IMR-90 (cell line): ENCODE measurements at regions not wholly inside any gene's neighbourhood (a gene's known extent, or its start where the extent isn't known, plus 50 kb on each side); places are given as distances from the start of the nearest gene placed in this dataset.

Experiments
- ATAC-seq: fragments of 200-7000 bp; cut with Tn5 transposase; 2 replicates; pipeline ENCODE4 v1.9.1; 2020; ENCODE audit warnings: low read depth, mild to moderate bottlenecking, moderate library complexity
- BruUV-seq: library from RNA; stranded (reverse); fragments of 400-500 nt; replicated peaks from 2 replicates; lab custom pipeline; 2021; lab: Mats Ljungman, UMichigan
- CTCF ChIA-PET: fragments of 300-600 bp; formaldehyde crosslinking; extraction: SDS; loops from one replicate; lab custom pipeline; 2021; ENCODE audit warnings: antibody characterized with exemption; lab: Yijun Ruan, JAX
- POLR2A ChIA-PET: fragments of 300-600 bp; sonication (Branson Sonifier 250); formaldehyde crosslinking; loops from one replicate; lab custom pipeline; 2022; ENCODE audit warnings: antibody characterized with exemption; ENCODE audit not compliant: unreplicated experiment; lab: Charles Lee
- DNase-seq: peaks from one replicate; pipeline ENCODE4 v3.0.0; 2013
- H2AFZ ChIP-seq: replicated peaks from 2 replicates; pipeline ENCODE3; 2013; ENCODE audit warnings: low read length, mild to moderate bottlenecking; ENCODE audit not compliant: poor library complexity
- H2AK5ac ChIP-seq: 2 replicates; pipeline ENCODE4 v1.6.1; 2013; ENCODE audit warnings: low read depth, low read length, inconsistent platforms
- H2AK9ac ChIP-seq: replicated peaks from 2 replicates; pipeline ENCODE3; 2013; ENCODE audit warnings: mild to moderate bottlenecking, low read depth, low read length, moderate library complexity; ENCODE audit not compliant: poor library complexity
- H2BK120ac ChIP-seq: 2 replicates; pipeline ENCODE4 v1.6.1; 2013; ENCODE audit warnings: low read depth, low read length, inconsistent platforms
- H2BK15ac ChIP-seq: 3 replicates; pipeline ENCODE4 v1.6.1; 2013; ENCODE audit warnings: low read depth, low read length, inconsistent platforms
- H2BK20ac ChIP-seq: 2 replicates; pipeline ENCODE4 v1.6.1; 2013; ENCODE audit warnings: low read depth, mild to moderate bottlenecking, inconsistent platforms, low read length, moderate library complexity
- H2BK5ac ChIP-seq: 2 replicates; pipeline ENCODE4 v1.6.1; 2013; ENCODE audit warnings: mild to moderate bottlenecking, low read depth, low read length, inconsistent platforms; ENCODE audit not compliant: poor library complexity, severe bottlenecking
- H3K14ac ChIP-seq: replicated peaks from 2 replicates; pipeline ENCODE4 v1.6.1; 2013; ENCODE audit warnings: low read depth, low read length, inconsistent platforms
- H3K18ac ChIP-seq: 2 replicates; pipeline ENCODE4 v1.6.1; 2013; ENCODE audit warnings: low read depth, low read length, control low read depth
- H3K23ac ChIP-seq: 2 replicates; pipeline ENCODE4 v1.6.1; 2013; ENCODE audit warnings: low read depth, low read length, inconsistent platforms
- H3K27ac ChIP-seq: 2 replicates; pipeline ENCODE4 v1.5.1; 2013; ENCODE audit warnings: mild to moderate bottlenecking, control low read depth, low read length; ENCODE audit not compliant: insufficient read depth
- H3K27me3 ChIP-seq: 2 replicates; pipeline ENCODE4 v1.6.1; 2013; ENCODE audit warnings: low read length; ENCODE audit not compliant: control insufficient read depth, insufficient read depth
- H3K36me3 ChIP-seq: 2 replicates; pipeline ENCODE4 v1.6.1; 2013; ENCODE audit warnings: low read length, mixed read lengths; ENCODE audit not compliant: control insufficient read depth, insufficient read depth
- H3K4ac ChIP-seq: 2 replicates; pipeline ENCODE4 v1.6.1; 2013; ENCODE audit warnings: low read depth, low read length, inconsistent platforms
- H3K4me1 ChIP-seq: 2 replicates; pipeline ENCODE4 v1.6.1; 2013; ENCODE audit warnings: low read length, mixed read lengths; ENCODE audit not compliant: control insufficient read depth, insufficient read depth
- H3K4me2 ChIP-seq: 2 replicates; pipeline ENCODE4 v1.6.1; 2013; ENCODE audit warnings: low read depth, mild to moderate bottlenecking, control low read depth, low read length, moderate library complexity
- H3K4me3 ChIP-seq: 2 replicates; pipeline ENCODE4 v1.5.1; 2013; ENCODE audit warnings: low read depth, mild to moderate bottlenecking, control low read depth, low read length, moderate library complexity; ENCODE audit not compliant: insufficient read depth
- H3K56ac ChIP-seq: 2 replicates; pipeline ENCODE4 v1.6.1; 2013; ENCODE audit warnings: low read length, inconsistent platforms; ENCODE audit not compliant: insufficient read depth; ENCODE audit errors: extremely low read depth
- H3K79me1 ChIP-seq, 2 experiments: 2 replicates each; pipeline ENCODE4 v1.6.1; 2013; ENCODE audit warnings: low read length in 2 of 2, inconsistent platforms in 1 of 2, low read depth in 1 of 2
- H3K9ac ChIP-seq: 2 replicates; pipeline ENCODE4 v1.6.1; 2013; ENCODE audit warnings: low read depth, low read length, control low read depth
- H3K9me1 ChIP-seq: 2 replicates; pipeline ENCODE4 v1.6.1; 2013; ENCODE audit warnings: low read length, inconsistent platforms; ENCODE audit not compliant: insufficient read depth
- H3K9me3 ChIP-seq: 2 replicates; pipeline ENCODE4 v1.6.1; 2013; ENCODE audit warnings: low read length; ENCODE audit not compliant: control insufficient read depth, insufficient read depth
- H4K20me1 ChIP-seq: 2 replicates; pipeline ENCODE4 v1.6.1; 2013; ENCODE audit warnings: low read length, inconsistent platforms; ENCODE audit not compliant: insufficient read depth
- H4K5ac ChIP-seq: 2 replicates; pipeline ENCODE4 v1.6.1; 2013; ENCODE audit warnings: mild to moderate bottlenecking, low read depth, low read length, control low read depth
- H4K8ac ChIP-seq, 2 experiments: 2 replicates each; pipeline ENCODE4 v1.6.1; 2013; ENCODE audit warnings: low read depth in 2 of 2, low read length in 2 of 2, control low read depth in 1 of 2, inconsistent platforms in 1 of 2
- H4K91ac ChIP-seq: 2 replicates; pipeline ENCODE4 v1.6.1; 2013; ENCODE audit warnings: low read depth, low read length, inconsistent platforms; ENCODE audit not compliant: insufficient read depth
- CHD1 ChIP-seq: IDR thresholded peaks from 2 replicates; pipeline ENCODE4 v1.6.1; 2012; ENCODE audit warnings: low read depth, low read length, improper control_type of control experiment
- NFE2L2 ChIP-seq: fragments of 150-350 bp; IDR thresholded peaks from 2 replicates; pipeline ENCODE4 v1.6.1; 2016; ENCODE audit warnings: low read depth, mild to moderate bottlenecking, low read length
- RAD21 ChIP-seq: IDR thresholded peaks from 2 replicates; pipeline ENCODE4 v1.6.1; 2012; ENCODE audit warnings: low read length, improper control_type of control experiment
- RCOR1 ChIP-seq: IDR thresholded peaks from 2 replicates; pipeline ENCODE4 v1.6.1; 2012; ENCODE audit warnings: mild to moderate bottlenecking, low read length, improper control_type of control experiment; ENCODE audit not compliant: insufficient replicate concordance
- WGBS, 2 experiments: methylation state at CpG; one replicate each; pipeline versions ENCODE4 v1.1.5 to v1.1.7; 2013; ENCODE audit warnings: missing lambda C conversion rate in 2 of 2; ENCODE audit not compliant: insufficient read length in 1 of 2; ENCODE audit errors: extremely low coverage in 2 of 2; 5-methylcytosine and 5-hydroxymethylcytosine counted together
- dilution Hi-C: fragments of 300-500 bp; cut with HindIII; formaldehyde crosslinking; loops from one replicate; pipeline ENCODE4 v1.14.3; 2018; ENCODE audit warnings: low sequenced_read_pairs; ENCODE audit not compliant: unreplicated experiment
- in situ Hi-C: fragments of 300-500 bp; cut with MboI; formaldehyde crosslinking; loops from 3 replicates; pipeline ENCODE4 v1.14.3; 2019; ENCODE audit warnings: low sequenced_read_pairs, inconsistent platforms, mixed read lengths
- intact Hi-C: fragments of 100-400 bp; cut with micrococcal nuclease; formaldehyde crosslinking; loops from 2 replicates; pipeline ENCODE4 v1.10.0; 2022

DNA sequence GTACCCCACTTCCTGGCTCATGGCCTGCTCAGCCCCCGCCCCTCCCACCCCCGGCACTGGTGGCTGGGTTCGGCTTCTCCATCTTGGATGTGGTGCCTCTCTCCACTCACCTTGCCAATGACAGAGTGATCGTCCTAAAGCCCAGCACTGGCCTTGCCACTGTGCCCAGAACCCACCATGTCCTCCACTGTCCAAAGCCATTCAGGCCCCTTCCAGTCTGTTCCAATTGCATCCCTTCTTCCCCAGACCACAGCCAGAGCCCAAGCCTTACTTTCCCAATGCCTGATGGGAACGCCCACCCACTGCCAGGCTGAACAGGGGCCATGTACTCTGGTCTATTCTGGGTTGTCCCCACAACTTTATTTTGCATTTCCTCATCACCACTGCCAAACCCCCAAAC, 625.8 kb upstream of the B3GAT1 start:
- no peak overlapping the region for H3K23ac ChIP-seq
- H3K79me1 ChIP-seq, result no peaks in the 10 kb centered on the region
- ATAC-seq (no peak), DNase-seq (no peak)
- no peaks in the 10 kb centered on the region for H3K36me3 ChIP-seq
- peaks cover 39% of the 10 kb centered on the region for H3K9me3 ChIP-seq
- no peak overlapping the region for H3K4me3 ChIP-seq
- H4K8ac ChIP-seq, result no peak overlapping the region
- in situ Hi-C loops, result no loop called here
- H2AFZ ChIP-seq, result no peak overlapping the region
- no TSS peak for BruUV-seq
- H3K4me2 ChIP-seq, result no peak overlapping the region
- H4K20me1 ChIP-seq, result no peaks in the 10 kb centered on the region
- dilution Hi-C loops, result no loop called here
- no peak overlapping the region for H2AK5ac ChIP-seq
- POLR2A ChIA-PET, result no interaction called here
- H3K4ac ChIP-seq, result no peak overlapping the region
- no peak overlapping the region for H3K27ac ChIP-seq
- H4K5ac ChIP-seq, result no peak overlapping the region
- H3K18ac ChIP-seq, result no peak overlapping the region
- WGBS, 2 experiments, result 48% methylated on average over 4 of the region's 5 CpGs; no CpG with 5 or more reads in 1 of the 2 experiments
- H3K27me3 ChIP-seq, result no peaks in the 10 kb centered on the region
- H3K9me1 ChIP-seq, result no peaks in the 10 kb centered on the region
- CTCF ChIA-PET, result no interaction called here
- no peaks in the 10 kb centered on the region for H3K4me1 ChIP-seq
- TF ChIP-seq RCOR1, result no peak
- TF ChIP-seq CHD1, result no peak
- TF ChIP-seq NFE2L2, result no peak
- TF ChIP-seq RAD21, result no peak
- no peak overlapping the region for H2BK15ac ChIP-seq
- H3K56ac ChIP-seq, result no peak overlapping the region
- H2BK5ac ChIP-seq, result no peak overlapping the region
- no peak overlapping the region for H2AK9ac ChIP-seq
- no peak overlapping the region for H4K91ac ChIP-seq
- H3K9ac ChIP-seq, result no peak overlapping the region
- intact Hi-C loops, result no loop called here
- no peak overlapping the region for H3K14ac ChIP-seq
- H2BK120ac ChIP-seq, result no peak overlapping the region
- no peak overlapping the region for H2BK20ac ChIP-seq
